HUES48 (cell line): ENCODE measurements at regions not wholly inside any gene's neighbourhood (a gene's known extent, or its start where the extent isn't known, plus 50 kb on each side); places are given as distances from the start of the nearest gene placed in this dataset.

Experiments
- H3K27ac ChIP-seq: one replicate; pipeline ENCODE4 v1.7.0; 2013; ENCODE audit warnings: low read depth, low read length, inconsistent platforms
- H3K27me3 ChIP-seq: 2 replicates; pipeline ENCODE4 v1.6.1; 2013; ENCODE audit warnings: mild to moderate bottlenecking, low read length; ENCODE audit not compliant: control insufficient read depth, insufficient read depth
- H3K36me3 ChIP-seq: 2 replicates; pipeline ENCODE4 v1.6.1; 2013; ENCODE audit warnings: low read length; ENCODE audit not compliant: control insufficient read depth, insufficient read depth
- H3K4me1 ChIP-seq: 2 replicates; pipeline ENCODE4 v1.6.1; 2013; ENCODE audit warnings: mild to moderate bottlenecking, low read length; ENCODE audit not compliant: control insufficient read depth, insufficient read depth
- H3K4me3 ChIP-seq: 2 replicates; pipeline ENCODE4 v1.5.1; 2013; ENCODE audit warnings: mild to moderate bottlenecking, low read depth, low read length
- H3K9ac ChIP-seq: 2 replicates; pipeline ENCODE4 v1.6.1; 2013; ENCODE audit warnings: mild to moderate bottlenecking, low read depth, low read length, moderate library complexity
- H3K9me3 ChIP-seq: 2 replicates; pipeline ENCODE4 v1.6.1; 2013; ENCODE audit warnings: low read length; ENCODE audit not compliant: control insufficient read depth, insufficient read depth

DNA sequence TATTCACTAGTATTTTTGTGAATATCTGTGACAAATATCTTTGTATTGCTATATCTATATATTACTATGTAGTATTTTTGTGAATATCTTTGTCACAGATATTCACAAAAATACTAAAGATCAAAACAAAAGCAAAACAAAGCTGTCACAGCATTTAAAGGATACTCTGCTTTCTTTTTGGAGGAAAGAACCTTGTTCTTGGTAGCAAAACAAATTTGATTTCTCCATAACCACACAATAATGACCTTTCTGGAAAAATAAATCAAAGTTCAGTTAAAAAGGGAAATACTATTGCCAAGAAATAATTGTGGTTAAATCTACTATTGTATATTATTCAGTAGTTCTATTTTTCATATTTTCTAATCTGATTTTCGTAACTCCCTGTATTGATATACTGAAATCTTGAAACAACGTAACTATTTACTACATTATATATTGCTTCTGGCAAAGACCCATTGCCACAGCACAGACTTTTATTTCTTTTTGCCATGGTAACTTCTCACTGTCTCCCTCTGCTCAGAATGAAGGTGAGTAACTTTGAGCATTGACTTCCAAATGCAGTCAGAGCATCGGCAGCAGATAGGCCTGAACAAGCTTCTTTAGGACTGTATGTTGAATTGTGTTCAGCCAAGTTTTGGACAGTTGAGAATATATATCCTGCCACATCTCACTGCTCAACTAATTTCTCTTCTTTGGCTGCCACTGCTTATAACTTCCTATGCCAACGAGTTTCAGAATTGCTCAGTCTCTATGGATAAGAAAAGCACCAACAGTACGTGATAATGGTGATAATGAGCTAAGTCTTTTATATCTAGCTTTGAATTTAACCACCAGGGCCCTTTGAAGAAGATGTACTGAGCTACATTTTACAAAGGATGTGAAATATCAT, 1097.2 kb upstream of the GJE1 start:
- no peaks in the 10 kb centered on the region for H3K36me3 ChIP-seq
- no peak overlapping the region for H3K4me3 ChIP-seq
- H3K4me1 ChIP-seq = no peaks in the 10 kb centered on the region
- H3K27me3 ChIP-seq = no peaks in the 10 kb centered on the region
- H3K27ac ChIP-seq = no peak overlapping the region
- no peak overlapping the region for H3K9ac ChIP-seq
- H3K9me3 ChIP-seq = peaks cover 4% of the 10 kb centered on the region; the same call in 1 of the 2 replicates

GRCh38 chr6:141033101-141033500, 1099.6 kb upstream of the GJE1 start:
- H3K27me3 ChIP-seq = no peaks in the 10 kb centered on the region
- no peaks in the 10 kb centered on the region for H3K4me1 ChIP-seq
- no peak overlapping the region for H3K4me3 ChIP-seq
- H3K27ac ChIP-seq = no peak overlapping the region
- no peak overlapping the region for H3K9ac ChIP-seq
- H3K9me3 ChIP-seq = no peaks in the 10 kb centered on the region
- H3K36me3 ChIP-seq = no peaks in the 10 kb centered on the region

- Histone ChIP-seq H3K4me3 (no peak overlapping the region), H3K27me3 (no peaks in the 10 kb centered on the region), H3K27ac (no peak overlapping the region), H3K36me3 (no peaks in the 10 kb centered on the region), H3K9me3 (no peaks in the 10 kb centered on the region), H3K9ac (no peak overlapping the region), H3K4me1 (no peaks in the 10 kb centered on the region)
Observed at GRCh38 chr6:141029908-141030307, 1102.8 kb upstream of the GJE1 start.

- Histone ChIP-seq H3K4me3 (no peak overlapping the region), H3K9ac (no peak overlapping the region), H3K27me3 (no peaks in the 10 kb centered on the region), H3K4me1 (no peaks in the 10 kb centered on the region), H3K36me3 (no peaks in the 10 kb centered on the region), H3K9me3 (no peaks in the 10 kb centered on the region), H3K27ac (no peak overlapping the region)
Observed at GRCh38 chr6:141028791-141029280, 1103.9 kb upstream of the GJE1 start.

DNA sequence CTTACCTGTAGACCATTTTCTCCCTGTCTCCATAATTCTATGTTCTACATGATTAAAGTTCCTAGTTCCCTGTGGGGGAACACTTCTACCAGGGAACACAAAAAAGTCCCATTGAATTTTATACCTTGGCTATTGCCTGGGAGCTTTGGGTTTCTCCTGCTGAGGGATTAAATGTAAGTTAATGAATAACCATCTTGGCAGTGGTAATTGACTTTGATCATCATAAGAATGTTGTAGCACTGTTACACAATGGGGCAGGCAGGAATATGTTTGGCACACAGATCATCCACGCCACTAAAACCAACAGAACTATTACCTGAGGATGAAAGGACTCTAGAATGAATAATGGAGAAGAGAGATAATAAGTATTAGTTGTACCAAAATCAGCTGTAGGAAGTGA, 1106.2 kb upstream of the GJE1 start:
- Histone ChIP-seq H3K9ac (no peak overlapping the region), H3K4me1 (no peaks in the 10 kb centered on the region), H3K9me3 (no peaks in the 10 kb centered on the region), H3K27me3 (no peaks in the 10 kb centered on the region), H3K27ac (no peak overlapping the region), H3K36me3 (no peaks in the 10 kb centered on the region), H3K4me3 (no peak overlapping the region)

DNA sequence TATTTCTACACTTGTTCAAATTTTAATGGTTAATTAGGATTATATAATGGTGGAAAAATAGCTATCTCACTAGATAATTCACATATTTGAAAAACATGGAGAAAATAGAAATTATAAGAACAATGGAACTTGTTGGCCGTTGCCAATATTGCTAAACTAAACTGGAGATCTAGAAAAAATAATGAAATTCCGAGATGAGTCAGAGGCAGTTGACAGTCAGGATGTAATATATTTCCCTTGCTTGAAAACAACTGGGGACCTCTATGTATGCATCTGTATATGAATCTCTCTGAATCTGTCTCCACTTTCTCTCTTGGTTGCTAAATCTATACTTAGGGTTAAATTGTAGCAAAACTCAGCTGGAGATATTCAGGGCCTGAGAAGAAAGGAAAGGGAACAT, 1108.2 kb upstream of the GJE1 start:
- Histone ChIP-seq H3K9ac (no peak overlapping the region), H3K4me3 (no peak overlapping the region), H3K27ac (no peak overlapping the region), H3K4me1 (no peaks in the 10 kb centered on the region), H3K9me3 (no peaks in the 10 kb centered on the region), H3K27me3 (no peaks in the 10 kb centered on the region), H3K36me3 (no peaks in the 10 kb centered on the region)

GRCh38 chr6:141017941-141018340, 1114.8 kb upstream of the GJE1 start:
- H3K4me3 ChIP-seq = no peak overlapping the region

GRCh38 chr6:141000917-141001316, 1131.8 kb upstream of the GJE1 start:
- no peaks in the 10 kb centered on the region for H3K9me3 ChIP-seq
- H3K4me1 ChIP-seq = no peaks in the 10 kb centered on the region
- H3K27ac ChIP-seq = no peak overlapping the region
- no peaks in the 10 kb centered on the region for H3K36me3 ChIP-seq
- no peak overlapping the region for H3K9ac ChIP-seq
- no peaks in the 10 kb centered on the region for H3K27me3 ChIP-seq
- H3K4me3 ChIP-seq = no peak overlapping the region

More at GRCh38 chr6:141017941-141018340, 1114.8 kb upstream of the GJE1 start:
- H3K9me3 ChIP-seq = no peaks in the 10 kb centered on the region
- no peaks in the 10 kb centered on the region for H3K27me3 ChIP-seq
- H3K27ac ChIP-seq = no peak overlapping the region
- no peak overlapping the region for H3K9ac ChIP-seq
- no peaks in the 10 kb centered on the region for H3K4me1 ChIP-seq
- H3K36me3 ChIP-seq = no peaks in the 10 kb centered on the region

GRCh38 chr6:140993515-140993914, 1139.2 kb upstream of the GJE1 start:
- Histone ChIP-seq H3K27ac (no peak overlapping the region), H3K27me3 (no peaks in the 10 kb centered on the region), H3K4me3 (no peak overlapping the region), H3K36me3 (no peaks in the 10 kb centered on the region), H3K9me3 (no peaks in the 10 kb centered on the region), H3K4me1 (no peaks in the 10 kb centered on the region), H3K9ac (no peak overlapping the region)

- no peak overlapping the region for H3K4me3 ChIP-seq
- no peak overlapping the region for H3K9ac ChIP-seq
- no peaks in the 10 kb centered on the region for H3K9me3 ChIP-seq
- no peak overlapping the region for H3K27ac ChIP-seq
- no peaks in the 10 kb centered on the region for H3K4me1 ChIP-seq
- H3K27me3 ChIP-seq = no peaks in the 10 kb centered on the region
- no peaks in the 10 kb centered on the region for H3K36me3 ChIP-seq
Observed at GRCh38 chr6:140992678-140993077, 1140.0 kb upstream of the GJE1 start.

DNA sequence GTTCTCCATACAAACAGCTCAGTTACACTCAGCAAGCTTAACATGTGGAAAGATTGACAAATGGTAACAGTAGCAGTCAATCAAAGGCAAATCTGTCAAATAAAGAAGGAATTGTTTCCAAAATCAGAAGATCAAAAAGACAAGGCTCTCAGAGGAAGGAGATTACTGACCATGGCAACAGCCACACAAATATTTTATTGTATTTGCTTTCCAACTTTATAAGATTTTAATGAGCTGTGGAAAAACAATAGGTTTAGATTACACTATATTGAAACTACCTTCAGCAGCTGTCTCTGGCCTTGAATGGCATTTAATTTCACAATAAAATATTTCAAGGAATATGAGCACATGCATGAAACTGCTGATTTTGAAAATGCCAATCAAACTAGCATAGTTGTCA, 1143.9 kb upstream of the GJE1 start:
- Histone ChIP-seq H3K4me3 (no peak overlapping the region), H3K27ac (no peak overlapping the region), H3K36me3 (no peaks in the 10 kb centered on the region), H3K27me3 (no peaks in the 10 kb centered on the region), H3K9me3 (no peaks in the 10 kb centered on the region), H3K9ac (no peak overlapping the region), H3K4me1 (no peaks in the 10 kb centered on the region)
